ENCODE measurements at regions not wholly inside any gene's neighbourhood (a gene's known extent, or its start where the extent isn't known, plus 50 kb on each side); places are given as distances from the start of the nearest gene placed in this dataset.
"Not testable (repeated sequence)": the region's sequence is repeated elsewhere in the genome, so short reads cannot be mapped to it uniquely, and the experiment has no call there.

GRCh38 chr13:22801402-22802003 lies 379.3 kb upstream of the SGCG start:
- Histone ChIP-seq H3K27ac (no peak overlapping the region), H3K36me3 (no peaks in the 10 kb centered on the region), H3K4me3 (no peak overlapping the region), H3K4me1 (no peaks in the 10 kb centered on the region), H3K9me3 (no peaks in the 10 kb centered on the region), H3K27me3 (no peaks in the 10 kb centered on the region)
- DNase-seq, result no peak
- peak; percentile 54 for FAIRE-seq
- intact Hi-C loops (cut with DNase I), result no loop called here
- TF ChIP-seq, protein P1, sequence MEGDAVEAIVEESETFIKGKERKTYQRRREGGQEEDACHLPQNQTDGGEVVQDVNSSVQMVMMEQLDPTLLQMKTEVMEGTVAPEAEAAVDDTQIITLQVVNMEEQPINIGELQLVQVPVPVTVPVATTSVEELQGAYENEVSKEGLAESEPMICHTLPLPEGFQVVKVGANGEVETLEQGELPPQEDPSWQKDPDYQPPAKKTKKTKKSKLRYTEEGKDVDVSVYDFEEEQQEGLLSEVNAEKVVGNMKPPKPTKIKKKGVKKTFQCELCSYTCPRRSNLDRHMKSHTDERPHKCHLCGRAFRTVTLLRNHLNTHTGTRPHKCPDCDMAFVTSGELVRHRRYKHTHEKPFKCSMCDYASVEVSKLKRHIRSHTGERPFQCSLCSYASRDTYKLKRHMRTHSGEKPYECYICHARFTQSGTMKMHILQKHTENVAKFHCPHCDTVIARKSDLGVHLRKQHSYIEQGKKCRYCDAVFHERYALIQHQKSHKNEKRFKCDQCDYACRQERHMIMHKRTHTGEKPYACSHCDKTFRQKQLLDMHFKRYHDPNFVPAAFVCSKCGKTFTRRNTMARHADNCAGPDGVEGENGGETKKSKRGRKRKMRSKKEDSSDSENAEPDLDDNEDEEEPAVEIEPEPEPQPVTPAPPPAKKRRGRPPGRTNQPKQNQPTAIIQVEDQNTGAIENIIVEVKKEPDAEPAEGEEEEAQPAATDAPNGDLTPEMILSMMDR (IDR thresholded peaks at IDR 0.05), result no peak
- ATAC-seq, result peak in 1 of 4 donors; percentile 41
- 24 to 30% methylated on average over 3 of the region's 3 CpGs for WGBS, 2 donors

GRCh38 chr13:22812793-22813192 lies 368.0 kb upstream of the SGCG start:
- H3K4me1 ChIP-seq, result peaks cover 0 to 6% (median 3%) of the 10 kb centered on the region in 3 donors
- intact Hi-C loops (cut with DNase I), result no loop called here
- no peaks in the 10 kb centered on the region for H3K27me3 ChIP-seq
- ATAC-seq (peak in 2 of 4 donors; percentile 62 to 66), DNase-seq (peak in 1 of 6 donors; percentile 17), FAIRE-seq (no peak)
- H3K27ac ChIP-seq, result no peak overlapping the region
- 10 to 13% methylated on average over 3 of the region's 3 CpGs for WGBS, 2 donors
- H3K36me3 ChIP-seq, result no peaks in the 10 kb centered on the region
- H3K4me3 ChIP-seq, result no peak overlapping the region
- TF ChIP-seq, protein P1 (IDR thresholded peaks at IDR 0.05), result no peak
- H3K9me3 ChIP-seq, result no peaks in the 10 kb centered on the region

- ATAC-seq; DNase-seq; H3K9me3 ChIP-seq; FAIRE-seq; H3K36me3 ChIP-seq; H3K4me3 ChIP-seq; H3K27me3 ChIP-seq; H3K27ac ChIP-seq; intact Hi-C loops (cut with DNase I); H3K4me1 ChIP-seq: not testable (repeated sequence)
- WGBS, 2 donors, result 20 to 23% methylated on average over 21 of the region's 21 CpGs
Measured at GRCh38 chr13:22813531-22814377, 367.0 kb upstream of the SGCG start.

DNA sequence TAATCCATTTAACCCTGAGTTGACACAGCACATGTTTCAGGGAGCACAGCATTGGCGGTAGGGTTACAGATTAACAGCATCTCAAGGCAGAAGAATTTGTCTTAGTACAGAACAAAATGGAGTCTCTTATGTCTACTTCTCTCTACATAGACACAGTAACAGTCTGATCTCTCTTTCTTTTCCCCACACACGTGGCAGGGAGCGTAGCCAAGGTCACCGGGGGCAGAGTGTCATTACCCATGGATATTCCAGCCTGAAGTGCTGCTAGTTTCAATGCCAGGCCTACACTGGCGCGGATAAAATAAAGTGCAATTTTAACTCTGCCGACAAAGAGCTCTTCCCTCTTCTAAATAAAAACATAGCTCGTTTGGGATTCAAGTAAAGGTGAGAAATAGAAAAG lies 366.3 kb upstream of the SGCG start:
- ATAC-seq; H3K4me1 ChIP-seq; H3K36me3 ChIP-seq; H3K4me3 ChIP-seq; DNase-seq; FAIRE-seq; H3K9me3 ChIP-seq; H3K27ac ChIP-seq; H3K27me3 ChIP-seq; intact Hi-C loops (cut with DNase I): not testable (repeated sequence)
- WGBS, 2 donors, result 58 to 63% methylated on average over 8 of the region's 8 CpGs

GRCh38 chr13:22821589-22821988 lies 359.2 kb upstream of the SGCG start:
- WGBS, 2 donors, result 78 to 91% methylated on average over 2 of the region's 2 CpGs
- Histone ChIP-seq H3K9me3 (no peaks in the 10 kb centered on the region), H3K4me3 (no peak overlapping the region), H3K27me3 (no peaks in the 10 kb centered on the region), H3K4me1 (no peaks in the 10 kb centered on the region), H3K36me3 (no peaks in the 10 kb centered on the region), H3K27ac (no peak overlapping the region)
- ATAC-seq, result no peak
- intact Hi-C loops (cut with DNase I), result no loop called here
- no peak for FAIRE-seq
- TF ChIP-seq, protein P1 (IDR thresholded peaks at IDR 0.05), result no peak
- no peak for DNase-seq

DNA sequence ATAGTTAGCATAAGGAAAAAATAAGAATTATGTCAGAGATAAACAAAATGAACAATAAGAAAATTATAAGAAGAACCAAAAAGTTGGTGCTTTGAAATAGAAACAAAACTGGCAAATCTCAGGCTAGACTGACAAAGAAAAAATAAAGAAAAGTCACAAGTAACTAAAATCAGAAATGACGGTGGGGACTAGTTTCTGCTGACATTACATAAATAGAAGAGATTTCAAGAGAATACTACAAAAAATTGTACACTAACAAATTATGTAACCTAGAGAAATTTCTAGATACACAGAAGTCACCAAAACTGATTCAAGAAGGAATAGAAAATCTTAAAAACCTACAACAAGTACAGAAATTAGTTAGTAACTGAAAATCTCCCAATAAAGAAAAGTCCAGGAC lies 355.6 kb upstream of the SGCG start:
- Histone ChIP-seq H3K27me3 (no peaks in the 10 kb centered on the region), H3K9me3 (no peaks in the 10 kb centered on the region), H3K36me3 (no peaks in the 10 kb centered on the region), H3K27ac (no peak overlapping the region), H3K4me3 (no peak overlapping the region), H3K4me1 (no peaks in the 10 kb centered on the region)
- no peak for FAIRE-seq
- intact Hi-C loops (cut with DNase I), result no loop called here
- WGBS, 2 donors, result 76 to 86% methylated on average over 1 of the region's 1 CpG
- no peak for DNase-seq
- TF ChIP-seq, protein P1 (IDR thresholded peaks at IDR 0.05), result no peak
- ATAC-seq, result no peak
